IMR-90 (cell line): ENCODE measurements at regions not wholly inside any gene's neighbourhood (a gene's known extent, or its start where the extent isn't known, plus 50 kb on each side); places are given as distances from the start of the nearest gene placed in this dataset.

Experiments
- ATAC-seq: fragments of 200-7000 bp; cut with Tn5 transposase; 2 replicates; pipeline ENCODE4 v1.9.1; 2020; ENCODE audit warnings: low read depth, mild to moderate bottlenecking, moderate library complexity
- BruUV-seq: library from RNA; stranded (reverse); fragments of 400-500 nt; replicated peaks from 2 replicates; lab custom pipeline; 2021; lab: Mats Ljungman, UMichigan
- CTCF ChIA-PET: fragments of 300-600 bp; formaldehyde crosslinking; extraction: SDS; loops from one replicate; lab custom pipeline; 2021; ENCODE audit warnings: antibody characterized with exemption; lab: Yijun Ruan, JAX
- POLR2A ChIA-PET: fragments of 300-600 bp; sonication (Branson Sonifier 250); formaldehyde crosslinking; loops from one replicate; lab custom pipeline; 2022; ENCODE audit warnings: antibody characterized with exemption; ENCODE audit not compliant: unreplicated experiment; lab: Charles Lee
- DNase-seq: peaks from one replicate; pipeline ENCODE4 v3.0.0; 2013
- H2AFZ ChIP-seq: replicated peaks from 2 replicates; pipeline ENCODE3; 2013; ENCODE audit warnings: low read length, mild to moderate bottlenecking; ENCODE audit not compliant: poor library complexity
- H2AK5ac ChIP-seq: 2 replicates; pipeline ENCODE4 v1.6.1; 2013; ENCODE audit warnings: low read depth, low read length, inconsistent platforms
- H2AK9ac ChIP-seq: replicated peaks from 2 replicates; pipeline ENCODE3; 2013; ENCODE audit warnings: mild to moderate bottlenecking, low read depth, low read length, moderate library complexity; ENCODE audit not compliant: poor library complexity
- H2BK120ac ChIP-seq: 2 replicates; pipeline ENCODE4 v1.6.1; 2013; ENCODE audit warnings: low read depth, low read length, inconsistent platforms
- H2BK15ac ChIP-seq: 3 replicates; pipeline ENCODE4 v1.6.1; 2013; ENCODE audit warnings: low read depth, low read length, inconsistent platforms
- H2BK20ac ChIP-seq: 2 replicates; pipeline ENCODE4 v1.6.1; 2013; ENCODE audit warnings: low read depth, mild to moderate bottlenecking, inconsistent platforms, low read length, moderate library complexity
- H2BK5ac ChIP-seq: 2 replicates; pipeline ENCODE4 v1.6.1; 2013; ENCODE audit warnings: mild to moderate bottlenecking, low read depth, low read length, inconsistent platforms; ENCODE audit not compliant: poor library complexity, severe bottlenecking
- H3K14ac ChIP-seq: replicated peaks from 2 replicates; pipeline ENCODE4 v1.6.1; 2013; ENCODE audit warnings: low read depth, low read length, inconsistent platforms
- H3K18ac ChIP-seq: 2 replicates; pipeline ENCODE4 v1.6.1; 2013; ENCODE audit warnings: low read depth, low read length, control low read depth
- H3K23ac ChIP-seq: 2 replicates; pipeline ENCODE4 v1.6.1; 2013; ENCODE audit warnings: low read depth, low read length, inconsistent platforms
- H3K27ac ChIP-seq: 2 replicates; pipeline ENCODE4 v1.5.1; 2013; ENCODE audit warnings: mild to moderate bottlenecking, control low read depth, low read length; ENCODE audit not compliant: insufficient read depth
- H3K27me3 ChIP-seq: 2 replicates; pipeline ENCODE4 v1.6.1; 2013; ENCODE audit warnings: low read length; ENCODE audit not compliant: control insufficient read depth, insufficient read depth
- H3K36me3 ChIP-seq: 2 replicates; pipeline ENCODE4 v1.6.1; 2013; ENCODE audit warnings: low read length, mixed read lengths; ENCODE audit not compliant: control insufficient read depth, insufficient read depth
- H3K4ac ChIP-seq: 2 replicates; pipeline ENCODE4 v1.6.1; 2013; ENCODE audit warnings: low read depth, low read length, inconsistent platforms
- H3K4me1 ChIP-seq: 2 replicates; pipeline ENCODE4 v1.6.1; 2013; ENCODE audit warnings: low read length, mixed read lengths; ENCODE audit not compliant: control insufficient read depth, insufficient read depth
- H3K4me2 ChIP-seq: 2 replicates; pipeline ENCODE4 v1.6.1; 2013; ENCODE audit warnings: low read depth, mild to moderate bottlenecking, control low read depth, low read length, moderate library complexity
- H3K4me3 ChIP-seq: 2 replicates; pipeline ENCODE4 v1.5.1; 2013; ENCODE audit warnings: low read depth, mild to moderate bottlenecking, control low read depth, low read length, moderate library complexity; ENCODE audit not compliant: insufficient read depth
- H3K56ac ChIP-seq: 2 replicates; pipeline ENCODE4 v1.6.1; 2013; ENCODE audit warnings: low read length, inconsistent platforms; ENCODE audit not compliant: insufficient read depth; ENCODE audit errors: extremely low read depth
- H3K79me1 ChIP-seq, 2 experiments: 2 replicates each; pipeline ENCODE4 v1.6.1; 2013; ENCODE audit warnings: low read length in 2 of 2, inconsistent platforms in 1 of 2, low read depth in 1 of 2
- H3K9ac ChIP-seq: 2 replicates; pipeline ENCODE4 v1.6.1; 2013; ENCODE audit warnings: low read depth, low read length, control low read depth
- H3K9me1 ChIP-seq: 2 replicates; pipeline ENCODE4 v1.6.1; 2013; ENCODE audit warnings: low read length, inconsistent platforms; ENCODE audit not compliant: insufficient read depth
- H3K9me3 ChIP-seq: 2 replicates; pipeline ENCODE4 v1.6.1; 2013; ENCODE audit warnings: low read length; ENCODE audit not compliant: control insufficient read depth, insufficient read depth
- H4K20me1 ChIP-seq: 2 replicates; pipeline ENCODE4 v1.6.1; 2013; ENCODE audit warnings: low read length, inconsistent platforms; ENCODE audit not compliant: insufficient read depth
- H4K5ac ChIP-seq: 2 replicates; pipeline ENCODE4 v1.6.1; 2013; ENCODE audit warnings: mild to moderate bottlenecking, low read depth, low read length, control low read depth
- H4K8ac ChIP-seq, 2 experiments: 2 replicates each; pipeline ENCODE4 v1.6.1; 2013; ENCODE audit warnings: low read depth in 2 of 2, low read length in 2 of 2, control low read depth in 1 of 2, inconsistent platforms in 1 of 2
- H4K91ac ChIP-seq: 2 replicates; pipeline ENCODE4 v1.6.1; 2013; ENCODE audit warnings: low read depth, low read length, inconsistent platforms; ENCODE audit not compliant: insufficient read depth
- MAFK ChIP-seq: IDR thresholded peaks from 2 replicates; pipeline ENCODE4 v1.6.1; 2012; ENCODE audit warnings: low read depth, low read length, improper control_type of control experiment
- WGBS, 2 experiments: methylation state at CpG; one replicate each; pipeline versions ENCODE4 v1.1.5 to v1.1.7; 2013; ENCODE audit warnings: missing lambda C conversion rate in 2 of 2; ENCODE audit not compliant: insufficient read length in 1 of 2; ENCODE audit errors: extremely low coverage in 2 of 2; 5-methylcytosine and 5-hydroxymethylcytosine counted together
- dilution Hi-C: fragments of 300-500 bp; cut with HindIII; formaldehyde crosslinking; loops from one replicate; pipeline ENCODE4 v1.14.3; 2018; ENCODE audit warnings: low sequenced_read_pairs; ENCODE audit not compliant: unreplicated experiment
- in situ Hi-C: fragments of 300-500 bp; cut with MboI; formaldehyde crosslinking; loops from 3 replicates; pipeline ENCODE4 v1.14.3; 2019; ENCODE audit warnings: low sequenced_read_pairs, inconsistent platforms, mixed read lengths
- intact Hi-C: fragments of 100-400 bp; cut with micrococcal nuclease; formaldehyde crosslinking; loops from 2 replicates; pipeline ENCODE4 v1.10.0; 2022
- TF ChIP-seq, protein P1 (sequence below): fragments of 150-350 bp; IDR thresholded peaks from 2 replicates; pipeline ENCODE4 v1.6.1; 2017; ENCODE audit warnings: mild to moderate bottlenecking, antibody characterized with exemption, low read length, low read depth

DNA sequence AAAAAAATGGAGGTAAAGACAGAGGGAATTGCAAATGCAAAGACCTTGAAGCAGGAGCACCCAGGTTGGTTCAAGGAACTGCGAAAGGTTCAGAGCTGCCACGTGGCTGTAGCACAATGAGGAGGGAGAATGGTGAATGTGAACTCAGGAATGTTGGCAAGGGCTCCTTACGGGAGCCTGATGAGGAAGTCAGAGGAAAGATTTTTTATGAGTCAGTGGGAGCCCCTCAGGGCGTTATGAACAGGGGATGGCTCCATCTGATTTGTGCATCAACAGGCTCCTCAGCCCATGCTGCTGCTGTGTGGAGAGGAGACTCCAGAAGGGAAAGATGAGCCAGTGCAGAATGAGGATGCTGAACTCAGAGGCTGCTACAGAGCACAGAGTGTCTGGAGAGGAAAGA, 194.4 kb downstream of the ARRDC4 start:
- Histone ChIP-seq H3K27me3 (no peaks in the 10 kb centered on the region), H4K5ac (no peak overlapping the region), H3K4me1 (no peaks in the 10 kb centered on the region), H2BK20ac (no peak overlapping the region), H2BK5ac (no peak overlapping the region), H4K91ac (no peak overlapping the region), H3K14ac (no peak overlapping the region), H3K4me3 (no peak overlapping the region), H2BK15ac (no peak overlapping the region), H3K56ac (no peak overlapping the region), H3K36me3 (no peaks in the 10 kb centered on the region), H3K9me1 (no peaks in the 10 kb centered on the region), H3K9ac (no peak overlapping the region), H2AFZ (no peak overlapping the region), H2BK120ac (no peak overlapping the region), H3K4ac (no peak overlapping the region), H3K4me2 (no peak overlapping the region), H4K20me1 (no peaks in the 10 kb centered on the region), H3K79me1 (no peaks in the 10 kb centered on the region), H3K27ac (no peak overlapping the region), H2AK5ac (no peak overlapping the region), H3K18ac (no peak overlapping the region), H3K9me3 (peaks cover 9% of the 10 kb centered on the region), H2AK9ac (no peak overlapping the region), H4K8ac (no peak overlapping the region), H3K23ac (no peak overlapping the region)
- CTCF ChIA-PET: no interaction called here
- intact Hi-C loops (no loop called here), dilution Hi-C loops (no loop called here), in situ Hi-C loops (no loop called here)
- BruUV-seq: no TSS peak
- POLR2A ChIA-PET: no interaction called here
- WGBS, 2 experiments: 0% methylated on average over 1 of the region's 4 CpGs; no CpG with 5 or more reads in 1 of the 2 experiments
- no peak for TF ChIP-seq MAFK
- TF ChIP-seq, protein P1, sequence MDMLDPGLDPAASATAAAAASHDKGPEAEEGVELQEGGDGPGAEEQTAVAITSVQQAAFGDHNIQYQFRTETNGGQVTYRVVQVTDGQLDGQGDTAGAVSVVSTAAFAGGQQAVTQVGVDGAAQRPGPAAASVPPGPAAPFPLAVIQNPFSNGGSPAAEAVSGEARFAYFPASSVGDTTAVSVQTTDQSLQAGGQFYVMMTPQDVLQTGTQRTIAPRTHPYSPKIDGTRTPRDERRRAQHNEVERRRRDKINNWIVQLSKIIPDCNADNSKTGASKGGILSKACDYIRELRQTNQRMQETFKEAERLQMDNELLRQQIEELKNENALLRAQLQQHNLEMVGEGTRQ: no peak
- peak; percentile 0 for DNase-seq
- no peak for ATAC-seq
